Muscle layer of duodenum (tissue), 2 donors: ENCODE measurements at regions not wholly inside any gene's neighbourhood (a gene's known extent, or its start where the extent isn't known, plus 50 kb on each side); places are given as distances from the start of the nearest gene placed in this dataset.

ENCODE experiments used
- H3K27ac ChIP-seq: one replicate; pipeline ENCODE4 v1.7.0; 2013; ENCODE audit warnings: mild to moderate bottlenecking, low read length
- H3K27me3 ChIP-seq: one replicate; pipeline ENCODE4 v1.7.0; 2013; ENCODE audit warnings: low read depth, mild to moderate bottlenecking, control low read depth, low read length
- H3K36me3 ChIP-seq, 2 donors: one replicate each; pipeline ENCODE4 v1.7.0; 2013; ENCODE audit warnings: low read length in 2 of 2, control low read depth in 1 of 2, mild to moderate bottlenecking in 1 of 2; ENCODE audit not compliant: insufficient read depth in 2 of 2, control insufficient read depth in 1 of 2
- H3K4me1 ChIP-seq, 2 donors: one replicate each; pipeline ENCODE4 v1.7.0; 2013; ENCODE audit warnings: low read length in 2 of 2, mild to moderate bottlenecking in 2 of 2, control low read depth in 1 of 2, moderate library complexity in 1 of 2; ENCODE audit not compliant: insufficient read depth in 2 of 2, control insufficient read depth in 1 of 2
- H3K4me3 ChIP-seq, 2 donors: one replicate each; pipeline ENCODE4 v1.7.0; 2013; ENCODE audit warnings: low read length in 2 of 2, low read depth in 1 of 2, mild to moderate bottlenecking in 1 of 2
- H3K9me3 ChIP-seq, 2 donors: one replicate each; pipeline ENCODE4 v1.7.0; 2013; ENCODE audit warnings: low read length in 2 of 2, control low read depth in 1 of 2, mild to moderate bottlenecking in 1 of 2; ENCODE audit not compliant: control insufficient read depth in 1 of 2
- donor health status: healthy.

GRCh38 chr1:47708019-47708535 is 270.2 kb downstream of the FOXD2 start:
- Histone ChIP-seq H3K4me1 (peaks cover 0 to 29% of the 10 kb centered on the region in 2 donors), H3K27ac (no peak overlapping the region), H3K9me3 (no peaks in the 10 kb centered on the region), H3K36me3 (no peaks in the 10 kb centered on the region), H3K27me3 (peaks cover 27% of the 10 kb centered on the region), H3K4me3 (no peak overlapping the region)

GRCh38 chr1:47708658-47709018 is 270.8 kb downstream of the FOXD2 start:
- peaks cover 0 to 29% of the 10 kb centered on the region in 2 donors for H3K4me1 ChIP-seq
- no peaks in the 10 kb centered on the region for H3K36me3 ChIP-seq
- H3K27me3 ChIP-seq: peaks cover 27% of the 10 kb centered on the region
- no peak overlapping the region for H3K4me3 ChIP-seq
- no peak overlapping the region for H3K27ac ChIP-seq
- H3K9me3 ChIP-seq: no peaks in the 10 kb centered on the region

- Histone ChIP-seq H3K4me1 (peaks cover 0 to 29% of the 10 kb centered on the region in 2 donors), H3K27me3 (peaks cover 27% of the 10 kb centered on the region), H3K4me3 (peak overlapping the region; percentile 38 to 61), H3K27ac (no peak overlapping the region), H3K36me3 (no peaks in the 10 kb centered on the region), H3K9me3 (no peaks in the 10 kb centered on the region)
Observed at GRCh38 chr1:47709019-47709871, 271.4 kb downstream of the FOXD2 start.

- peaks cover 0 to 29% of the 10 kb centered on the region in 2 donors for H3K4me1 ChIP-seq
- peaks cover 27% of the 10 kb centered on the region for H3K27me3 ChIP-seq
- no peaks in the 10 kb centered on the region for H3K36me3 ChIP-seq
- no peaks in the 10 kb centered on the region for H3K9me3 ChIP-seq
- peak overlapping the region; percentile 38 to 61 for H3K4me3 ChIP-seq
- no peak overlapping the region for H3K27ac ChIP-seq
Observed at GRCh38 chr1:47709872-47710231, 272.0 kb downstream of the FOXD2 start.

- Histone ChIP-seq H3K36me3 (no peaks in the 10 kb centered on the region), H3K9me3 (no peaks in the 10 kb centered on the region), H3K4me3 (peak overlapping the region; percentile 38 to 61), H3K27me3 (peaks cover 27% of the 10 kb centered on the region), H3K4me1 (peaks cover 0 to 29% of the 10 kb centered on the region in 2 donors), H3K27ac (no peak overlapping the region)
Observed at GRCh38 chr1:47710329-47711071, 272.7 kb downstream of the FOXD2 start.
